ENCODE measurements at regions not wholly inside any gene's neighbourhood (a gene's known extent, or its start where the extent isn't known, plus 50 kb on each side); places are given as distances from the start of the nearest gene placed in this dataset.
"Not testable (repeated sequence)": the region's sequence is repeated elsewhere in the genome, so short reads cannot be mapped to it uniquely, and the experiment has no call there.

DNA sequence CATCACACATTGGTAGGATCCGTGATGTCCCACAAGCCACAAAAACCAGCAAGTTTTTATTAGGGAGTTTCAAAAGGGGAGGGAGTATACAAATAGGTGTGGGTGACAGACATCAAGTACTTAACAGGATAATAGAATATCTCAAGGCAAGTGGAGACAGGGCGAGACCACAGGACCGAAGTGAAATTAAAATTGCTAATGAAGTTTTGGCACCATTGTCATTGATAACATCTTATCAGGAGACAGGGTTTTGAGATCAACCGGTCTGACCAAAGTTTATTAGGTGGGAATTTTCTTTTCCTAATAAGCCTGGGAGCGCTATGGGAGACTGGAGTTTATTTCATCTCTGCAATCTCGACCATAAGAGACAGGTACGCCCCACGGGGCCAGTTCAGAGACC is 178.5 kb downstream of the OTOP1 start:
- Histone ChIP-seq H3K4me1 (ENCODE audit: insufficient read depth, low read length) (peaks cover 13% of the 10 kb centered on the region), H3K9ac (ENCODE audit: low read depth, low read length) (peak overlapping the region; percentile 79), H3K4me3 (ENCODE audit: low read length) (peak overlapping the region; percentile 81), H3K27ac (ENCODE audit: low read depth, low read length) (peak overlapping the region; percentile 92; the same call in 1 of the 2 replicates), H3K36me3 (ENCODE audit: insufficient read depth, low read length) (peaks cover 17% of the 10 kb centered on the region)
- H3K27me3 ChIP-seq (ENCODE audit: insufficient read depth, low read length); H3K9me3 ChIP-seq (ENCODE audit: insufficient read depth, low read depth, low read length): not testable (repeated sequence)
- 3% methylated on average over 7 of the region's 8 CpGs for WGBS

DNA sequence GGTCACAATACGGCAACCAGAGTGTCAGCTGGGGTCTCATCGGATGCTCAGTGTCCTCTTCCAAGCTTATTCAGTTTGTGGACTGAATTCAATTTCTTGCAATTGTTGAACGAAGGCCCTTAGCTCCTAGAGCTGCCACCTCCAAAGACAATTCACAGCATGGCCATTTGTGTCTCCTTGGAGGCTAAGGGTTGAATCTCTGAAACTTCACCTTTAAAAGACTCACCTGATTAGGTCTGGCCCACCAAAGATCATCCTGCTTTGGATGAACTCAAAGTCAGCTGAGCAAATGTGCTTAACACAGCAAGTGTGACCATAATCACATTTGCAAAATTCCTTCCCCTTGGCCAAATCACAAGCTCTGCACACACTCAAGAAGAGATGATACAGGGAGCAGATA is 175.9 kb downstream of the OTOP1 start:
- 87% methylated on average over 3 of the region's 3 CpGs for WGBS
- not testable (repeated sequence) for H3K9me3 ChIP-seq (ENCODE audit: insufficient read depth, low read depth, low read length); H3K9ac ChIP-seq (ENCODE audit: low read depth, low read length); H3K4me1 ChIP-seq (ENCODE audit: insufficient read depth, low read length); H3K36me3 ChIP-seq (ENCODE audit: insufficient read depth, low read length); H3K4me3 ChIP-seq (ENCODE audit: low read length); H3K27ac ChIP-seq (ENCODE audit: low read depth, low read length); H3K27me3 ChIP-seq (ENCODE audit: insufficient read depth, low read length)

GRCh38 chr4:4052933-4053332 is 173.8 kb downstream of the OTOP1 start:
- H3K36me3 ChIP-seq (ENCODE audit: insufficient read depth, low read length); H3K27ac ChIP-seq (ENCODE audit: low read depth, low read length); H3K4me1 ChIP-seq (ENCODE audit: insufficient read depth, low read length); H3K9me3 ChIP-seq (ENCODE audit: insufficient read depth, low read depth, low read length); H3K27me3 ChIP-seq (ENCODE audit: insufficient read depth, low read length); H3K4me3 ChIP-seq (ENCODE audit: low read length); H3K9ac ChIP-seq (ENCODE audit: low read depth, low read length): not testable (repeated sequence)
- WGBS, result 82% methylated on average over 1 of the region's 2 CpGs

DNA sequence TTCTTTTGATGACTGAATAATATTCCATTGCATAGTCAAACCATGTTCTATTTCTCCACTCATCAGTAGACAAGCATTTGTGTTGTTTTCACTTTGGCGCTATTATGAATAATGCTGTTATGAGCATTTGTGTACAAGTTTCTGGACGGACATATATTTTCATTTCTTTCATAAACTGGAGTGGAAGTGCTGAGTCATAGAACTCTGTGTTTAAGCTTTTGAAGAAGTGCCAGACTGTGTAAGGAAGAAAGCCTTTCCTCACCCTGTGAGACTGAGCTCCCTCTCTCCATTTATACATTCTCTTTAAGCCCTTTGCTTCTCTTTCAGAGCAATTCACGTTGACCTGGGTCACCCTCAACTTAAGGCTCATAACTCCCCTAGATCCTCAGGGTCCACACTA is 169.5 kb downstream of the OTOP1 start:
- not testable (repeated sequence) for H3K4me3 ChIP-seq (ENCODE audit: low read length); H3K27ac ChIP-seq (ENCODE audit: low read depth, low read length); H3K9me3 ChIP-seq (ENCODE audit: insufficient read depth, low read depth, low read length); H3K36me3 ChIP-seq (ENCODE audit: insufficient read depth, low read length); H3K4me1 ChIP-seq (ENCODE audit: insufficient read depth, low read length); H3K9ac ChIP-seq (ENCODE audit: low read depth, low read length); H3K27me3 ChIP-seq (ENCODE audit: insufficient read depth, low read length)
- WGBS, result no CpG with 5 or more reads among the region's 3 CpGs

GRCh38 chr4:4084171-4084570 is 142.6 kb downstream of the OTOP1 start:
- not testable (repeated sequence) for H3K4me1 ChIP-seq (ENCODE audit: insufficient read depth, low read length); H3K9me3 ChIP-seq (ENCODE audit: insufficient read depth, low read depth, low read length); H3K27me3 ChIP-seq (ENCODE audit: insufficient read depth, low read length); H3K27ac ChIP-seq (ENCODE audit: low read depth, low read length); H3K4me3 ChIP-seq (ENCODE audit: low read length); H3K9ac ChIP-seq (ENCODE audit: low read depth, low read length); H3K36me3 ChIP-seq (ENCODE audit: insufficient read depth, low read length)
- 97% methylated on average over 6 of the region's 6 CpGs for WGBS

- not testable (repeated sequence) for H3K4me3 ChIP-seq (ENCODE audit: low read length); H3K9ac ChIP-seq (ENCODE audit: low read depth, low read length); H3K4me1 ChIP-seq (ENCODE audit: insufficient read depth, low read length); H3K36me3 ChIP-seq (ENCODE audit: insufficient read depth, low read length); H3K9me3 ChIP-seq (ENCODE audit: insufficient read depth, low read depth, low read length); H3K27ac ChIP-seq (ENCODE audit: low read depth, low read length); H3K27me3 ChIP-seq (ENCODE audit: insufficient read depth, low read length)
- WGBS, result 64% methylated on average over 6 of the region's 7 CpGs
These were observed 136.9 kb downstream of the OTOP1 start for GRCh38 chr4:4089716-4090419.

DNA sequence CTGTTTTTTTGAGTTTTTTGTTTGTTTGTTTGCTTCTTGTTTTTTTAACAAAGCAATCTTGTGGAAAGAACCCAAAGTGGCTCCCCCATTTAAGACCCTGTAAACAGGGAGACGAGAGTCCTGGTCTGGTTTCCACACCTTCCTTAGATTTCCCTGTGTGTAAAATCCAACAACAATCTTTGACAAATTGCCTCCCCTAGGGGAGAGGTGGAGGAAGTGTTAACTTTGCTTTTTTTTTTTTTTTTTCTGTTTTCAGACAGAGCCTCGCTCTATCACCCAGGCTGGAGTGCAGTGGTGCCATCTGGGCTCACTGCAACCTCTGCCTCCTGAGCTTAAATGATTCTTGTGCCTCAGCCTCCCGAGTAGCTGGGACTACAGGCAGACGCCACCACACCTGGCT is 136.0 kb downstream of the OTOP1 start:
- not testable (repeated sequence) for H3K9ac ChIP-seq (ENCODE audit: low read depth, low read length); H3K27ac ChIP-seq (ENCODE audit: low read depth, low read length); H3K36me3 ChIP-seq (ENCODE audit: insufficient read depth, low read length); H3K4me3 ChIP-seq (ENCODE audit: low read length); H3K9me3 ChIP-seq (ENCODE audit: insufficient read depth, low read depth, low read length); H3K27me3 ChIP-seq (ENCODE audit: insufficient read depth, low read length)
- WGBS, result 56% methylated on average over 2 of the region's 4 CpGs
- H3K4me1 ChIP-seq (ENCODE audit: insufficient read depth, low read length), result peaks cover 13% of the 10 kb centered on the region

DNA sequence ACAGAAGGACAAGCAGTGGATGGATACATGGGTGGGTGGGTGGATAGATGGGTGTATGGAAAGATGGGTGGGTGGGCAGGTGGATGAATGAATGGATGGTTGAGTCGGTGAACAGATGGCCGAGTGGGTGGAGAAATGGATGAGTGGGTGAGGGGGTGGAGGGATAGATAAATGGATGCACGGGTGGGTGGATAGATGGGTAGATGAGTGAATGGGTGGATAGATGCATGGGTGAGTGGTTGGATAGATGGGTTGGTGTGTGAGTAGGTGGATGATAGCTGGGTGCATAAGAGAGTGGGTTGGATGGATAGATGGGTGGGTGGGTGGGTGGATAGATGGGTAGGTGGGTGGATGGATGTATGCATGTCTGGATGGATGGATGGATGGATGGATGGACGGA is 134.6 kb downstream of the OTOP1 start:
- not testable (repeated sequence) for H3K27me3 ChIP-seq (ENCODE audit: insufficient read depth, low read length); H3K9ac ChIP-seq (ENCODE audit: low read depth, low read length); H3K9me3 ChIP-seq (ENCODE audit: insufficient read depth, low read depth, low read length); H3K27ac ChIP-seq (ENCODE audit: low read depth, low read length); H3K4me3 ChIP-seq (ENCODE audit: low read length); H3K36me3 ChIP-seq (ENCODE audit: insufficient read depth, low read length)
- 80% methylated on average over 4 of the region's 4 CpGs for WGBS
- peaks cover 13% of the 10 kb centered on the region for H3K4me1 ChIP-seq (ENCODE audit: insufficient read depth, low read length)

GRCh38 chr4:4099610-4100009 is 127.1 kb downstream of the OTOP1 start:
- not testable (repeated sequence) for H3K36me3 ChIP-seq (ENCODE audit: insufficient read depth, low read length); H3K9me3 ChIP-seq (ENCODE audit: insufficient read depth, low read depth, low read length); H3K27ac ChIP-seq (ENCODE audit: low read depth, low read length); H3K27me3 ChIP-seq (ENCODE audit: insufficient read depth, low read length); H3K4me1 ChIP-seq (ENCODE audit: insufficient read depth, low read length); H3K9ac ChIP-seq (ENCODE audit: low read depth, low read length); H3K4me3 ChIP-seq (ENCODE audit: low read length)
- WGBS, result 75% methylated on average over 2 of the region's 4 CpGs

GRCh38 chr4:4106923-4107322 is 119.8 kb downstream of the OTOP1 start:
- not testable (repeated sequence) for H3K36me3 ChIP-seq (ENCODE audit: insufficient read depth, low read length); H3K4me1 ChIP-seq (ENCODE audit: insufficient read depth, low read length); H3K9me3 ChIP-seq (ENCODE audit: insufficient read depth, low read depth, low read length); H3K4me3 ChIP-seq (ENCODE audit: low read length); H3K9ac ChIP-seq (ENCODE audit: low read depth, low read length); H3K27ac ChIP-seq (ENCODE audit: low read depth, low read length)
- H3K27me3 ChIP-seq (ENCODE audit: insufficient read depth, low read length), result peaks cover 10% of the 10 kb centered on the region
- 0% methylated on average over 21 of the region's 36 CpGs for WGBS

DNA sequence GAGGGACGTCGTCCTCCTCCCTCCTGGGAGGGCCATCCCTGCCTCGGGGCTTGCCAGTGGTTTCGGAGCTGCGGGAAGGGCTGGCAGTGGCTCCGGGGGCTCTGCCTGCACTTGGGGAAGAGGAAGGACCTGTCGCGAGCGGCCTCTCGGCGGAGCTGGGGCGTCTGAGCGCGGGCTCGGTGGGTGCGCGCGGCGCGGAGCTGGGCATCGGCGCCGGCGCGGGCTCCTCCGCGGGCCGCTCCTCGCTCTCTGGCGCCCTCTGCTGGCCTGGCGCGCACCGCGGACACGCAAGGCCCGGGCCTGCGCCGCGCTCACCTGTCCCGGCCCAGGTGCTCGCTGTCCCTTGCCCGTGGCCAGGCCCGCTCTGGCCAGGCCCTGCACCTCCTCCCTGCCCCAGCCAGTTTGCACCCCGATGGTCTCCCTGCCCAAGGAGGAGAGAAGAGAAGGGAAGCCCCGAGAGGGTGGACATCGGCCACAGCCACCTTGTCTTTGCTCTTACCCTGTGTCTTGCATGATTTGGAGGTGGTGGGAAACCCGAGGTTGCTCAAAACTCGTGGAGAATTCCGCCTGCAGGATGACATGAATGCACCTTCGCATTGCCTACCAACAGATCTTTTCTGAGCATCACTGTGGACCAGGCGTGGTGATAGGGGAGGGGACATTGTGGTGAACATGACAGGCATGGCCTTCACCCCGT is 119.2 kb downstream of the OTOP1 start:
- not testable (repeated sequence) for H3K27ac ChIP-seq (ENCODE audit: low read depth, low read length); H3K36me3 ChIP-seq (ENCODE audit: insufficient read depth, low read length); H3K9ac ChIP-seq (ENCODE audit: low read depth, low read length); H3K4me1 ChIP-seq (ENCODE audit: insufficient read depth, low read length); H3K9me3 ChIP-seq (ENCODE audit: insufficient read depth, low read depth, low read length)
- 13% methylated on average over 48 of the region's 52 CpGs for WGBS
- peak overlapping the region; percentile 52 for H3K4me3 ChIP-seq (ENCODE audit: low read length)
- peaks cover 10% of the 10 kb centered on the region for H3K27me3 ChIP-seq (ENCODE audit: insufficient read depth, low read length)

- not testable (repeated sequence) for H3K4me3 ChIP-seq (ENCODE audit: low read length); H3K27me3 ChIP-seq (ENCODE audit: insufficient read depth, low read length); H3K9me3 ChIP-seq (ENCODE audit: insufficient read depth, low read depth, low read length); H3K4me1 ChIP-seq (ENCODE audit: insufficient read depth, low read length); H3K9ac ChIP-seq (ENCODE audit: low read depth, low read length); H3K27ac ChIP-seq (ENCODE audit: low read depth, low read length); H3K36me3 ChIP-seq (ENCODE audit: insufficient read depth, low read length)
- WGBS, result 81% methylated on average over 10 of the region's 13 CpGs
These were observed 111.3 kb downstream of the OTOP1 start for GRCh38 chr4:4115381-4115780.

All from HUES64 (cell line).